Nephron progenitor cell (in vitro differentiated cells): ENCODE measurements at regions not wholly inside any gene's neighbourhood (a gene's known extent, or its start where the extent isn't known, plus 50 kb on each side); places are given as distances from the start of the nearest gene placed in this dataset.

Source experiments
- DNase-seq: peaks from one replicate; pipeline ENCODE4 v3.0.0; 2021
- H3K27ac Mint-ChIP-seq: 2 replicates; pipeline ENCODE4 v1.8.0; 2021; ENCODE audit warnings: mild to moderate bottlenecking, moderate library complexity, mixed read lengths
- H3K27me3 Mint-ChIP-seq: 2 replicates; pipeline ENCODE4 v1.8.0; 2021; ENCODE audit warnings: mild to moderate bottlenecking, low read depth, mixed read lengths; ENCODE audit not compliant: poor library complexity
- H3K36me3 Mint-ChIP-seq: 2 replicates; pipeline ENCODE4 v1.8.0; 2021; ENCODE audit warnings: low read depth, mixed read lengths
- H3K4me1 Mint-ChIP-seq: 2 replicates; pipeline ENCODE4 v1.8.0; 2021; ENCODE audit warnings: mixed read lengths
- H3K4me3 Mint-ChIP-seq: 2 replicates; pipeline ENCODE4 v1.8.0; 2021; ENCODE audit warnings: mild to moderate bottlenecking, moderate library complexity, mixed read lengths
- H3K9me3 Mint-ChIP-seq: 2 replicates; pipeline ENCODE4 v1.8.0; 2021; ENCODE audit warnings: mild to moderate bottlenecking, moderate library complexity, mixed read lengths
- CTCF ChIP-seq: fragments of 200-600 bp; sonication (generic); IDR thresholded peaks from 2 replicates; pipeline ENCODE4 v1.5.0; 2021; ENCODE audit warnings: antibody characterized with exemption

GRCh38 chr5:135694012-135694411 is 115.2 kb upstream of the CXCL14 start:
- Mint-ChIP-seq H3K4me1 (peaks cover 77% of the 10 kb centered on the region), H3K27ac (no peak overlapping the region), H3K4me3 (no peak overlapping the region), H3K9me3 (no peaks in the 10 kb centered on the region), H3K36me3 (no peaks in the 10 kb centered on the region), H3K27me3 (peaks cover 4% of the 10 kb centered on the region)
- TF ChIP-seq CTCF, result no peak
- no peak for DNase-seq

GRCh38 chr5:135693371-135693955 is 114.7 kb upstream of the CXCL14 start:
- TF ChIP-seq CTCF, result no peak
- Mint-ChIP-seq H3K4me1 (peaks cover 77% of the 10 kb centered on the region), H3K9me3 (no peaks in the 10 kb centered on the region), H3K36me3 (no peaks in the 10 kb centered on the region), H3K27ac (no peak overlapping the region), H3K27me3 (peaks cover 4% of the 10 kb centered on the region), H3K4me3 (no peak overlapping the region)
- no peak for DNase-seq

GRCh38 chr5:135691044-135691443 is 112.3 kb upstream of the CXCL14 start:
- Mint-ChIP-seq H3K4me3 (no peak overlapping the region), H3K9me3 (no peaks in the 10 kb centered on the region), H3K36me3 (no peaks in the 10 kb centered on the region), H3K4me1 (peaks cover 57% of the 10 kb centered on the region), H3K27me3 (peaks cover 8% of the 10 kb centered on the region), H3K27ac (no peak overlapping the region)
- no peak for DNase-seq
- no peak for TF ChIP-seq CTCF

- H3K9me3 Mint-ChIP-seq, result no peaks in the 10 kb centered on the region
- TF ChIP-seq CTCF, result no peak
- no peak for DNase-seq
- peaks cover 51% of the 10 kb centered on the region for H3K4me1 Mint-ChIP-seq
- no peaks in the 10 kb centered on the region for H3K36me3 Mint-ChIP-seq
- H3K4me3 Mint-ChIP-seq, result no peak overlapping the region
- peaks cover 13% of the 10 kb centered on the region for H3K27me3 Mint-ChIP-seq
- no peak overlapping the region for H3K27ac Mint-ChIP-seq
Observed at GRCh38 chr5:135690466-135690865, 111.7 kb upstream of the CXCL14 start.

- no peak overlapping the region for H3K4me3 Mint-ChIP-seq
- peaks cover 14% of the 10 kb centered on the region for H3K27me3 Mint-ChIP-seq
- no peaks in the 10 kb centered on the region for H3K36me3 Mint-ChIP-seq
- H3K27ac Mint-ChIP-seq, result no peak overlapping the region
- no peak for TF ChIP-seq CTCF
- H3K4me1 Mint-ChIP-seq, result peaks cover 43% of the 10 kb centered on the region
- no peak for DNase-seq
- H3K9me3 Mint-ChIP-seq, result no peaks in the 10 kb centered on the region
Observed at GRCh38 chr5:135689506-135689905, 110.7 kb upstream of the CXCL14 start.

- Mint-ChIP-seq H3K36me3 (no peaks in the 10 kb centered on the region), H3K27ac (no peak overlapping the region), H3K4me3 (no peak overlapping the region), H3K9me3 (no peaks in the 10 kb centered on the region), H3K4me1 (peaks cover 35% of the 10 kb centered on the region), H3K27me3 (peaks cover 14% of the 10 kb centered on the region)
- DNase-seq, result no peak
- TF ChIP-seq CTCF, result no peak
Observed at GRCh38 chr5:135688385-135688784, 109.6 kb upstream of the CXCL14 start.
